ENCODE measurements at regions not wholly inside any gene's neighbourhood (a gene's known extent, or its start where the extent isn't known, plus 50 kb on each side); places are given as distances from the start of the nearest gene placed in this dataset.
A peak's percentile ranks its signal among the peaks of the same experiment; 100 is the strongest.

GRCh38 chr2:105961599-105962146 is 217.0 kb downstream of the NCK2 start:
- Histone ChIP-seq H3K27ac (ENCODE audit: extremely low read depth, low read depth, low read length) (no peak overlapping the region), H3K4me2 (ENCODE audit: insufficient read depth, low read length) (no peak overlapping the region), H3K9ac (ENCODE audit: insufficient read depth in 1 of 2, low read depth in 2 of 2, low read length in 2 of 2) (no peak overlapping the region), H3K27me3 (ENCODE audit: control insufficient read depth in 2 of 2, insufficient read depth in 2 of 2, low read length in 2 of 2) (peaks cover 0 to 24% of the 10 kb centered on the region in 2 experiments; a peak in 2 of 5 replicates), H3K4me1 (replicated peaks in 1 of 2; ENCODE audit: control insufficient read depth in 2 of 2, insufficient read depth in 2 of 2, low read length in 2 of 2) (no peaks in the 10 kb centered on the region), H3K9me1 (ENCODE audit: control insufficient read depth, insufficient read depth, low read length) (no peaks in the 10 kb centered on the region), H3K36me3 (ENCODE audit: control insufficient read depth, insufficient read depth, low read length) (no peaks in the 10 kb centered on the region), H2AFZ (ENCODE audit: low read depth, low read length) (0 out of 2 replicates have a peak overlapping the region, but pooled peaks have one; percentile 27), H3K79me2 (ENCODE audit: control insufficient read depth, insufficient read depth, low read length) (no peaks in the 10 kb centered on the region), H4K20me1 (replicated peaks; ENCODE audit: control insufficient read depth, insufficient read depth, low read length) (no peaks in the 10 kb centered on the region; the same call in 1 of the 2 replicates), H3K9me3 (replicated peaks; ENCODE audit: control insufficient read depth, insufficient read depth, low read depth, low read length) (no peaks in the 10 kb centered on the region), H3K4me3 (no peak overlapping the region)
- CTCF ChIA-PET (ENCODE audit: low intra/inter-chr PET ratio) = no interaction called here
- ATAC-seq = no peak
- in situ Hi-C loops (cut with MboI) = no loop called here
- no peak for FAIRE-seq
- intact Hi-C loops (cut with micrococcal nuclease) = no loop called here
- no TSS peak for BruUV-seq (replicated peaks)
- 5% methylated on average over 5 of the region's 6 CpGs for WGBS (ENCODE audit: insufficient coverage, low coverage, missing lambda C conversion rate)
- POLR2A ChIA-PET = no interaction called here
- DNase-seq (ENCODE audit: extremely low read depth in 1 of 4, low spot score in 3 of 4) = no peak
- TF ChIP-seq, protein P1, sequence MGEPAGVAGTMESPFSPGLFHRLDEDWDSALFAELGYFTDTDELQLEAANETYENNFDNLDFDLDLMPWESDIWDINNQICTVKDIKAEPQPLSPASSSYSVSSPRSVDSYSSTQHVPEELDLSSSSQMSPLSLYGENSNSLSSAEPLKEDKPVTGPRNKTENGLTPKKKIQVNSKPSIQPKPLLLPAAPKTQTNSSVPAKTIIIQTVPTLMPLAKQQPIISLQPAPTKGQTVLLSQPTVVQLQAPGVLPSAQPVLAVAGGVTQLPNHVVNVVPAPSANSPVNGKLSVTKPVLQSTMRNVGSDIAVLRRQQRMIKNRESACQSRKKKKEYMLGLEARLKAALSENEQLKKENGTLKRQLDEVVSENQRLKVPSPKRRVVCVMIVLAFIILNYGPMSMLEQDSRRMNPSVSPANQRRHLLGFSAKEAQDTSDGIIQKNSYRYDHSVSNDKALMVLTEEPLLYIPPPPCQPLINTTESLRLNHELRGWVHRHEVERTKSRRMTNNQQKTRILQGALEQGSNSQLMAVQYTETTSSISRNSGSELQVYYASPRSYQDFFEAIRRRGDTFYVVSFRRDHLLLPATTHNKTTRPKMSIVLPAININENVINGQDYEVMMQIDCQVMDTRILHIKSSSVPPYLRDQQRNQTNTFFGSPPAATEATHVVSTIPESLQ (CRISPR knock-in tag; IDR thresholded peaks at IDR 0.05) = no peak
- TF ChIP-seq ZNF146 (CRISPR knock-in tag; IDR thresholded peaks at IDR 0.05; ENCODE audit: unreplicated experiment) = no peak

DNA sequence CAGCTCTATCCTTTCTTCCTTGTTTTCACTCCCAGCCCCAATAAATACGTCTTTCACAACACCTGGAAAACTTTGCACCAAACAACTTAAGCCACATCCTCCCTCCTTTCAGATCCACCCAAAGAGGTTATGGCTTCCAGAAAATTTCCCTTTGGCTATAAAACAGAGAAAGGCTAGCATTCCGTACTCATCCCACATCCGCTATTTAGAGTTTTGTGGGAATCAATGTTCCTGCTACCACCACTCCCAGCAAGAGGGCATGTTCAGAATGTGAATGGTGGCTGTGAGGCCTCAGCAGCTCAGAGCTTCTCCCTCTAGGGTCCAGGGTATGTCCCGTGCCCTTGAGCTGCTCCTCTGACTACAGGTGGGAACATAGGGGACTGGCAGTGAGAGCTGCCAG is 214.6 kb downstream of the NCK2 start:
- in situ Hi-C loops (cut with MboI) = no loop called here
- no peak for FAIRE-seq
- Histone ChIP-seq H3K4me3 (no peak overlapping the region), H4K20me1 (replicated peaks; ENCODE audit: control insufficient read depth, insufficient read depth, low read length) (no peaks in the 10 kb centered on the region; the same call in 1 of the 2 replicates), H3K36me3 (ENCODE audit: control insufficient read depth, insufficient read depth, low read length) (no peaks in the 10 kb centered on the region), H2AFZ (ENCODE audit: low read depth, low read length) (no peak overlapping the region), H3K9me1 (ENCODE audit: control insufficient read depth, insufficient read depth, low read length) (no peaks in the 10 kb centered on the region), H3K27me3 (ENCODE audit: control insufficient read depth in 2 of 2, insufficient read depth in 2 of 2, low read length in 2 of 2) (peaks cover 4 to 32% of the 10 kb centered on the region in 2 experiments; a peak in 4 of 5 replicates), H3K27ac (ENCODE audit: extremely low read depth, low read depth, low read length) (no peak overlapping the region), H3K4me1 (replicated peaks in 1 of 2; ENCODE audit: control insufficient read depth in 2 of 2, insufficient read depth in 2 of 2, low read length in 2 of 2) (no peaks in the 10 kb centered on the region), H3K9ac (ENCODE audit: insufficient read depth in 1 of 2, low read depth in 2 of 2, low read length in 2 of 2) (no peak overlapping the region), H3K79me2 (ENCODE audit: control insufficient read depth, insufficient read depth, low read length) (no peaks in the 10 kb centered on the region), H3K9me3 (replicated peaks; ENCODE audit: control insufficient read depth, insufficient read depth, low read depth, low read length) (no peaks in the 10 kb centered on the region), H3K4me2 (ENCODE audit: insufficient read depth, low read length) (no peak overlapping the region)
- POLR2A ChIA-PET = no interaction called here
- 2% methylated on average over 4 of the region's 4 CpGs for WGBS (ENCODE audit: insufficient coverage, low coverage, missing lambda C conversion rate)
- intact Hi-C loops (cut with micrococcal nuclease) = no loop called here
- ATAC-seq = no peak
- BruUV-seq (replicated peaks) = no TSS peak
- DNase-seq (ENCODE audit: extremely low read depth in 1 of 4, low spot score in 3 of 4) = no peak
- CTCF ChIA-PET (ENCODE audit: low intra/inter-chr PET ratio) = no interaction called here
- TF ChIP-seq, protein P2, sequence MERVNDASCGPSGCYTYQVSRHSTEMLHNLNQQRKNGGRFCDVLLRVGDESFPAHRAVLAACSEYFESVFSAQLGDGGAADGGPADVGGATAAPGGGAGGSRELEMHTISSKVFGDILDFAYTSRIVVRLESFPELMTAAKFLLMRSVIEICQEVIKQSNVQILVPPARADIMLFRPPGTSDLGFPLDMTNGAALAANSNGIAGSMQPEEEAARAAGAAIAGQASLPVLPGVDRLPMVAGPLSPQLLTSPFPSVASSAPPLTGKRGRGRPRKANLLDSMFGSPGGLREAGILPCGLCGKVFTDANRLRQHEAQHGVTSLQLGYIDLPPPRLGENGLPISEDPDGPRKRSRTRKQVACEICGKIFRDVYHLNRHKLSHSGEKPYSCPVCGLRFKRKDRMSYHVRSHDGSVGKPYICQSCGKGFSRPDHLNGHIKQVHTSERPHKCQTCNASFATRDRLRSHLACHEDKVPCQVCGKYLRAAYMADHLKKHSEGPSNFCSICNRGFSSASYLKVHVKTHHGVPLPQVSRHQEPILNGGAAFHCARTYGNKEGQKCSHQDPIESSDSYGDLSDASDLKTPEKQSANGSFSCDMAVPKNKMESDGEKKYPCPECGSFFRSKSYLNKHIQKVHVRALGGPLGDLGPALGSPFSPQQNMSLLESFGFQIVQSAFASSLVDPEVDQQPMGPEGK (CRISPR knock-in tag; IDR thresholded peaks at IDR 0.05; ENCODE audit: borderline replicate concordance) = no peak
- TF ChIP-seq RFX5 (IDR thresholded peaks at IDR 0.05; ENCODE audit: low read depth, low read length) (no peak), RCOR1 (IDR thresholded peaks at IDR 0.05; ENCODE audit: borderline replicate concordance in 1 of 2, low read depth in 2 of 2, low read length in 2 of 2) (no peak), GTF2E2 (tag; IDR thresholded peaks at IDR 0.05) (no peak), PML (IDR thresholded peaks at IDR 0.05; ENCODE audit: low read length) (no peak)
- TF ChIP-seq, protein P3, sequence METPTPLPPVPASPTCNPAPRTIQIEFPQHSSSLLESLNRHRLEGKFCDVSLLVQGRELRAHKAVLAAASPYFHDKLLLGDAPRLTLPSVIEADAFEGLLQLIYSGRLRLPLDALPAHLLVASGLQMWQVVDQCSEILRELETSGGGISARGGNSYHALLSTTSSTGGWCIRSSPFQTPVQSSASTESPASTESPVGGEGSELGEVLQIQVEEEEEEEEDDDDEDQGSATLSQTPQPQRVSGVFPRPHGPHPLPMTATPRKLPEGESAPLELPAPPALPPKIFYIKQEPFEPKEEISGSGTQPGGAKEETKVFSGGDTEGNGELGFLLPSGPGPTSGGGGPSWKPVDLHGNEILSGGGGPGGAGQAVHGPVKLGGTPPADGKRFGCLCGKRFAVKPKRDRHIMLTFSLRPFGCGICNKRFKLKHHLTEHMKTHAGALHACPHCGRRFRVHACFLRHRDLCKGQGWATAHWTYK (CRISPR knock-in tag; IDR thresholded peaks at IDR 0.05) = no peak
